ENCODE measurements at regions not wholly inside any gene's neighbourhood (a gene's known extent, or its start where the extent isn't known, plus 50 kb on each side); places are given as distances from the start of the nearest gene placed in this dataset.

- no peak for TF ChIP-seq POLR2A (IDR thresholded peaks at IDR 0.05; ENCODE audit: low read depth, low read length)
- TF ChIP-seq POLR2AphosphoS5 (IDR thresholded peaks at IDR 0.05; ENCODE audit: insufficient read depth, low read depth, low read length): no peak
- TF ChIP-seq GATA2 (IDR thresholded peaks at IDR 0.05; ENCODE audit: insufficient read depth, insufficient read length, low read depth, low read length): no peak
- TF ChIP-seq MYC (IDR thresholded peaks at IDR 0.05; ENCODE audit: low read depth, low read length): no peak
- no peak for TF ChIP-seq CTCF (IDR thresholded peaks at IDR 0.05; ENCODE audit: extremely low read depth in 1 of 2, insufficient read depth in 1 of 2, low read depth in 1 of 2, low read length in 2 of 2)
- no peak for TF ChIP-seq MAX (IDR thresholded peaks at IDR 0.05; ENCODE audit: insufficient read depth, insufficient read length)
- TF ChIP-seq JUN (IDR thresholded peaks at IDR 0.05; ENCODE audit: borderline replicate concordance, insufficient read depth, insufficient read length, low read depth): no peak
- TF ChIP-seq EZH2 (IDR thresholded peaks at IDR 0.05; ENCODE audit: borderline replicate concordance, low read depth, low read length, severe bottlenecking): no peak
- TF ChIP-seq FOS (IDR thresholded peaks at IDR 0.05; ENCODE audit: borderline replicate concordance, insufficient read depth, low read length): no peak
Observed at GRCh38 chr10:83140811-83141210, 998.5 kb upstream of the GHITM start.

Measured in endothelial cell of umbilical vein (primary cell).